ENCODE measurements at regions not wholly inside any gene's neighbourhood (a gene's known extent, or its start where the extent isn't known, plus 50 kb on each side); places are given as distances from the start of the nearest gene placed in this dataset.
"Not testable (repeated sequence)": the region's sequence is repeated elsewhere in the genome, so short reads cannot be mapped to it uniquely, and the experiment has no call there.

- TF ChIP-seq, protein P1, sequence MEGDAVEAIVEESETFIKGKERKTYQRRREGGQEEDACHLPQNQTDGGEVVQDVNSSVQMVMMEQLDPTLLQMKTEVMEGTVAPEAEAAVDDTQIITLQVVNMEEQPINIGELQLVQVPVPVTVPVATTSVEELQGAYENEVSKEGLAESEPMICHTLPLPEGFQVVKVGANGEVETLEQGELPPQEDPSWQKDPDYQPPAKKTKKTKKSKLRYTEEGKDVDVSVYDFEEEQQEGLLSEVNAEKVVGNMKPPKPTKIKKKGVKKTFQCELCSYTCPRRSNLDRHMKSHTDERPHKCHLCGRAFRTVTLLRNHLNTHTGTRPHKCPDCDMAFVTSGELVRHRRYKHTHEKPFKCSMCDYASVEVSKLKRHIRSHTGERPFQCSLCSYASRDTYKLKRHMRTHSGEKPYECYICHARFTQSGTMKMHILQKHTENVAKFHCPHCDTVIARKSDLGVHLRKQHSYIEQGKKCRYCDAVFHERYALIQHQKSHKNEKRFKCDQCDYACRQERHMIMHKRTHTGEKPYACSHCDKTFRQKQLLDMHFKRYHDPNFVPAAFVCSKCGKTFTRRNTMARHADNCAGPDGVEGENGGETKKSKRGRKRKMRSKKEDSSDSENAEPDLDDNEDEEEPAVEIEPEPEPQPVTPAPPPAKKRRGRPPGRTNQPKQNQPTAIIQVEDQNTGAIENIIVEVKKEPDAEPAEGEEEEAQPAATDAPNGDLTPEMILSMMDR (IDR thresholded peaks at IDR 0.05), result no peak
- ATAC-seq, result no peak
- intact Hi-C loops (cut with DNase I), result no loop called here
- H3K27me3 ChIP-seq, result no peaks in the 10 kb centered on the region
- H3K4me3 ChIP-seq, result no peak overlapping the region
- no peaks in the 10 kb centered on the region for H3K9me3 ChIP-seq
- no peak for DNase-seq
- H3K27ac ChIP-seq, result no peak overlapping the region
- no peaks in the 10 kb centered on the region for H3K4me1 ChIP-seq
- H3K36me3 ChIP-seq, result no peaks in the 10 kb centered on the region
These were observed 84.3 kb upstream of the SKAP2 start for GRCh38 chr7:26948617-26949118.

DNA sequence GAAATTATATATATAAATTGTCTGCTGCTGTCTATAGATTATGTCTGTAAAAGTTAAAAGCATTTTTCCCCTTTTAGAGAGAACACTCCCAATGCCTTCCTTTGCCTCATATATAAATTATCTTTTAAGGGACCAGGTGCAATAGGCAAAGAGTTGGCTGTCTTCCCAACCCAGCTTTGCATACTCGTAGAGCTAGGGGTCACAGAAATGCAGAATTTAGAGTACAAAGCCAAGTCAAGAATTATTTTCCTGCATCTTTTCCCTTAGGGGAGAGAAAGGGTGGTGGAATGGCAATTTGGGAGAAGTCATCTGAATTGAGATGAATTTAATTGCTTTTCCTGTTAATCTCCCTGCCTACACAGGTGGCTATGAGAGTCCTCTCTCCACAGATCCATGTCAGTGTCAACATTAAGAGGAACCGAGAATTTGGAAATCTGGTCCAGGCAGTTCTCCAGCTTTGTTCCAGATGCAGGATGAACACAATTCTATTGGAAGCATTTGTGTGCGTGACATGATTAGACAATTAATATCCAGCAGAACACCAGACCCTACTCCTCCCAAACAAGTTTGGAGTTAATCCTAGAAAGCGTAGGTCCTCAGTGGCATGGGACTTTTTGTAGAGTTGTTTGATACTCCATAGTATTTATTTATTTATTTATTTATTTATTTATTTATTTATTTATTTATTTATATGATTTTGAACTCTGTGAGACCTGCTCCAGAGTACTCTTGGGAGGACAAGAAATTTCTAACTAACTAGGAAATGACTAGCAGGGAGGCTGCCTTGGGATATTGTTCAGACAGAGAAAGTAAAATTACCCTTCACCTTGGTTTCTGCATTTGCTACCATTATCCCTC, 80.3 kb upstream of the SKAP2 start:
- H3K27ac ChIP-seq, result no peak overlapping the region
- no peaks in the 10 kb centered on the region for H3K27me3 ChIP-seq
- ATAC-seq, result no peak
- no peaks in the 10 kb centered on the region for H3K4me1 ChIP-seq
- no peak for DNase-seq
- no peaks in the 10 kb centered on the region for H3K9me3 ChIP-seq
- no peak overlapping the region for H3K4me3 ChIP-seq
- intact Hi-C loops (cut with DNase I), result no loop called here
- no peaks in the 10 kb centered on the region for H3K36me3 ChIP-seq
- TF ChIP-seq, protein P1 (IDR thresholded peaks at IDR 0.05), result no peak

DNA sequence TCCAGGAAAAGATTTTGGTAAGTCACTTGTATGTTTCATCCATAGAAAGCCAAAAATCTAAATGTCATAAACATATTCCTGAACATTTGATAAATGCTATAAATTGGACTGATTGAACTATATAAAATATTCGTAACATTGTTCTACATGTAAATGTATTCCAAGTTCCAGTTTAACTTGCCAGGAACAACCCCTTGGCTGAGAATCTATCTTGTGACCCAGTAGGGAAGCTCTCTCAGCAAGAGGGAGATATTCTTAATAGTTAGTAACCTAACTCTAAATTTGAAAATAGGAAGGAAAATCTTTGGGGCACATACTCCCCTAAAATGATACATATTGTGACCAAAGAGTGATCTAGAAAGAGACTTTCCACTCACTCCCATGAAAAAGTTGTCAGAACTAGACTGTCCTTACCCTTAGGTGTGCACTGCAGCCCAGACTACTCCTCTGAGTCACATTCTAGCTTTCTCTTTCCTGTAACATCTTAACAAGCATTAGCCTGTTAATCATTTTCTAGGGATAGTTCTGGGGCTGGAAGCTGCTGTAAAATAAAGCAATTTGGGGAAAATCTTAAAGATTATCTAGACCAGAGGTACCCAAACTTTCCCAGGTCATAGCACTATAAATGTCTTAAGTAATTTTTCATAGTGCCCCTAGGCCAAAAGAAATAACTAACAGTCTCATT, 73.7 kb upstream of the SKAP2 start:
- no peak for ATAC-seq
- H3K27ac ChIP-seq, result no peak overlapping the region
- H3K9me3 ChIP-seq, result peaks cover 0 to 4% of the 10 kb centered on the region in 2 donors
- H3K36me3 ChIP-seq, result no peaks in the 10 kb centered on the region
- no peaks in the 10 kb centered on the region for H3K27me3 ChIP-seq
- intact Hi-C loops (cut with DNase I), result no loop called here
- no peak overlapping the region for H3K4me3 ChIP-seq
- DNase-seq, result no peak
- H3K4me1 ChIP-seq, result no peaks in the 10 kb centered on the region
- TF ChIP-seq, protein P1 (IDR thresholded peaks at IDR 0.05), result no peak

- Histone ChIP-seq H3K9me3 (peaks cover 0 to 4% of the 10 kb centered on the region in 2 donors), H3K36me3 (no peaks in the 10 kb centered on the region), H3K27me3 (no peaks in the 10 kb centered on the region), H3K27ac (no peak overlapping the region), H3K4me3 (no peak overlapping the region), H3K4me1 (no peaks in the 10 kb centered on the region)
- DNase-seq (no peak), ATAC-seq (no peak)
- TF ChIP-seq, protein P1 (IDR thresholded peaks at IDR 0.05), result no peak
- intact Hi-C loops (cut with DNase I), result no loop called here
These were observed 72.9 kb upstream of the SKAP2 start for GRCh38 chr7:26937306-26937705.

DNA sequence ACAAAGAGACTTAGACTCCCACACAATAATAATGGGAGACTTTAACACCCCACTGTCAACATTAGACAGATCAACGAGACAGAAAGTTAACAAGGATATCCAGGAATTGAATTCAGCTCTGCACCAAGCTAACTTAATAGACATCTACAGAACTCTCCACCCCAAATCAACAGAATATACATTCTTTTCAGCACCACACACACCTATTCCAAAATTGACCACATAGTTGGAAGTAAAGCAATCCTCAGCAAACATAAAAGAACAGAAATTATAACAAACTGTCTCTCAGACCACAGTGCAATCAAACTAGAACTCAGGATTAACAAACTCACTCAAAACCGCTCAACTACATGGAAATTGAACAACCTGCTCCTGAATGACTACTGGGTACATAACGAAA, 68.2 kb upstream of the SKAP2 start:
- H3K4me1 ChIP-seq, result not testable (repeated sequence)

More for the DNA sequence above, 68.2 kb upstream of the SKAP2 start:
- DNase-seq; H3K4me3 ChIP-seq; H3K9me3 ChIP-seq; H3K36me3 ChIP-seq; ATAC-seq; H3K27ac ChIP-seq; intact Hi-C loops (cut with DNase I); H3K27me3 ChIP-seq: not testable (repeated sequence)
